ENCODE measurements at regions not wholly inside any gene's neighbourhood (a gene's known extent, or its start where the extent isn't known, plus 50 kb on each side); places are given as distances from the start of the nearest gene placed in this dataset.

- TF ChIP-seq, protein P1, sequence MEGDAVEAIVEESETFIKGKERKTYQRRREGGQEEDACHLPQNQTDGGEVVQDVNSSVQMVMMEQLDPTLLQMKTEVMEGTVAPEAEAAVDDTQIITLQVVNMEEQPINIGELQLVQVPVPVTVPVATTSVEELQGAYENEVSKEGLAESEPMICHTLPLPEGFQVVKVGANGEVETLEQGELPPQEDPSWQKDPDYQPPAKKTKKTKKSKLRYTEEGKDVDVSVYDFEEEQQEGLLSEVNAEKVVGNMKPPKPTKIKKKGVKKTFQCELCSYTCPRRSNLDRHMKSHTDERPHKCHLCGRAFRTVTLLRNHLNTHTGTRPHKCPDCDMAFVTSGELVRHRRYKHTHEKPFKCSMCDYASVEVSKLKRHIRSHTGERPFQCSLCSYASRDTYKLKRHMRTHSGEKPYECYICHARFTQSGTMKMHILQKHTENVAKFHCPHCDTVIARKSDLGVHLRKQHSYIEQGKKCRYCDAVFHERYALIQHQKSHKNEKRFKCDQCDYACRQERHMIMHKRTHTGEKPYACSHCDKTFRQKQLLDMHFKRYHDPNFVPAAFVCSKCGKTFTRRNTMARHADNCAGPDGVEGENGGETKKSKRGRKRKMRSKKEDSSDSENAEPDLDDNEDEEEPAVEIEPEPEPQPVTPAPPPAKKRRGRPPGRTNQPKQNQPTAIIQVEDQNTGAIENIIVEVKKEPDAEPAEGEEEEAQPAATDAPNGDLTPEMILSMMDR (IDR thresholded peaks at IDR 0.05), result no peak
- no peak for TF ChIP-seq POLR2AphosphoS5 (IDR thresholded peaks at IDR 0.05)
These were observed 56.0 kb upstream of the MYO16 start for GRCh38 chr13:108573455-108573854.
